22Rv1 (cell line): ENCODE measurements at regions not wholly inside any gene's neighbourhood (a gene's known extent, or its start where the extent isn't known, plus 50 kb on each side); places are given as distances from the start of the nearest gene placed in this dataset.

Experiments
- H3K27ac ChIP-seq: fragments of 450-650 bp; 2 replicates; pipeline ENCODE4 v1.5.1; 2017
- CTCF ChIP-seq: fragments of 450-650 bp; IDR thresholded peaks from 2 replicates; pipeline ENCODE4 v1.5.1; 2017; ENCODE audit warnings: mild to moderate bottlenecking
- ZFX ChIP-seq: fragments of 450-650 bp; IDR thresholded peaks from 2 replicates; pipeline ENCODE4 v1.6.1; 2017; ENCODE audit warnings: antibody characterized with exemption, borderline replicate concordance

GRCh38 chr9:87189006-87189405, 241.7 kb upstream of the GAS1 start:
- TF ChIP-seq CTCF, result no peak
- TF ChIP-seq ZFX, result no peak

GRCh38 chr9:87193151-87193550, 245.8 kb upstream of the GAS1 start:
- H3K27ac ChIP-seq, result no peak overlapping the region
- TF ChIP-seq CTCF (no peak), ZFX (no peak)

More at GRCh38 chr9:87189006-87189405, 241.7 kb upstream of the GAS1 start:
- no peak overlapping the region for H3K27ac ChIP-seq

- TF ChIP-seq ZFX (no peak), CTCF (no peak)
- no peak overlapping the region for H3K27ac ChIP-seq
Observed at GRCh38 chr9:87193925-87194868, 246.9 kb upstream of the GAS1 start.

- TF ChIP-seq ZFX, result no peak
- no peak for TF ChIP-seq CTCF
- H3K27ac ChIP-seq, result no peak overlapping the region
Observed at GRCh38 chr9:87195306-87195705, 248.0 kb upstream of the GAS1 start.

GRCh38 chr9:87197349-87198130, 250.2 kb upstream of the GAS1 start:
- no peak overlapping the region for H3K27ac ChIP-seq
- TF ChIP-seq ZFX (no peak), CTCF (no peak)

- TF ChIP-seq ZFX (no peak), CTCF (no peak)
- H3K27ac ChIP-seq, result no peak overlapping the region
Observed at GRCh38 chr9:87198716-87199115, 251.4 kb upstream of the GAS1 start.
